GM21367 (cell line): ENCODE measurements at regions not wholly inside any gene's neighbourhood (a gene's known extent, or its start where the extent isn't known, plus 50 kb on each side); places are given as distances from the start of the nearest gene placed in this dataset.
"Not testable (repeated sequence)": the region's sequence is repeated elsewhere in the genome, so short reads cannot be mapped to it uniquely, and the experiment has no call there.

Source experiments
- ATAC-seq: cut with Tn5 transposase; IDR thresholded peaks from one replicate; pipeline ENCODE4 v1.9.1; 2021; ENCODE audit not compliant: unreplicated experiment

DNA sequence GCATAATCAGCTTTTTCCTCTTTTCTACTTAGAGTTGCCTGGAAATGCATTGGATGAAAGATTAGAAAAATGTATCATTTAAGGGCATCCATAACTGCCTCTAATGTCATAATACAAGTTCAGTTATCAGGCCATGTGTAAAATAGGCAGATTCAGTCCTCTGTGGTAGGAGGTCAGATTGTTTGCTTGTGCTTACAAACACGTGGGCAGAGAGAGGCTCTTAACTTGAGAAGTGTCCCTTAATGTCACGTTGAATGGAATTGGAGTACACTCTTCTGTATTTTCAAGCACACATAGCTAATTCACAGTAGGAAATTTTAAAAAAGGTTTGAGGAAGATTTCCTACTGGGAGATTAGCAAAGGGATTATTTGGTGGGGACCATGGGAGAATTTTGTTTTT, 359.8 kb upstream of the MTPN start:
- ATAC-seq, result no peak

DNA sequence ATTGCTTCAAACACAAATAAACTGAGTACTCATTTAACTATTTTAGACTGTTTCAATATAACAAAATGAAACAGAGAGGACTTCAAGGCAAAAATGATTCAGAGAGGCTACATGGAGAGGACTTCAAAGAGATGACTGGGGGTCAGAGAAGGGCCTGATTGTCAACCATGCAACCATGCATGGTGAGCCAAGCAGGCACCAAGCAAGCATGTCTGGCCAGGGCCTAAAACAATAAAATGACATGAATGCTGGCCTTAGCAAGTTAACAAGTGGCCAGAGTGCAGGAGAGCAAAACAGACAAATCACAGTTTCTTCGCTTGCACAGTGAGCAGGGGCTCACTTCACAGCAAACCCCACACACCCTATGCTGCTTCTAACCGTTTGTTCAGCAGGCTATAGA, 356.5 kb upstream of the MTPN start:
- no peak for ATAC-seq

DNA sequence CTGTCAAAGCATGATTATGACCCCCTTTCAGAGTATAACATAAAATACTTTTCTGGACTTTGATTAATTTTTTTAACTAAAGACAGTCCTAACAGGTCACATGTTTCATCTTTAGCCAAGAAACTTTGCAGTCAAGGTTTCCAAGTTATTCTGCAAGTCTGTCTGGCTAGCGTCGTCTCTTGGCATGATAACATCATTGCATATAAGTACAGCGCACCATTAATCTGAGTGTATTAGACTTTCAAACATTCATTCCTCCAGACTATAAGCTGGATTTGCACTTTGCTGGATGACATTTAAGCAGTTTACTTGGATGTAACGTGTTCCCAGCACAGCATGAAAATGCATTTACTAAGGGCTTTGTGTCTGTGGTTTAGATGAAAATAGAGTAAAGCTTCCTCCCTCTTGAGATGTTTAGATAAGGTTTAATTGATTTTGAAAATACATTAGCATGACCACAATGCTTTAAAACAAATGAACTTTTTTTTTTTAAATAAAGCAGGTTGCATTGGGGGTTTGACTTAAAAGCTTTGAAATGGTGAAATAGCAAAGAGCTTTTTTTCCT, 349.0 kb upstream of the MTPN start:
- no peak for ATAC-seq

DNA sequence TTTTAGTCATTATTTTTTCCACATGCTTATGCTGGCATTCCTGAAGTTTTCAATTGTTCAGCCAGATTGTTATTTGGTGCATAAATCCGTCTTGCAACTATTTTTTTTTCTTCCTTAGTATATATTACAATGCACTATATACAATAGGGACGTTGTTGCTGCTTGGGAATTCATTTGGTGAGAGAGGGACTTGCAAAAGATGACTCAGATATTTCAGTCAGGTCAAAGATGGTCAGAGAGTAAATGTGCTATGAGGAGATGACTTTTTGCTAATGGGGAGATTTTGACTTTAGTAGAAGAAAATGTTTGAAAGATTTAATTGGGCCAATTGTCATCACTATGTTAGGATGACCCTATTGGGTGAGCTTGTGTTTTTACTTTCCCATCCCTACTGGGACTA, 348.4 kb upstream of the MTPN start:
- no peak for ATAC-seq

DNA sequence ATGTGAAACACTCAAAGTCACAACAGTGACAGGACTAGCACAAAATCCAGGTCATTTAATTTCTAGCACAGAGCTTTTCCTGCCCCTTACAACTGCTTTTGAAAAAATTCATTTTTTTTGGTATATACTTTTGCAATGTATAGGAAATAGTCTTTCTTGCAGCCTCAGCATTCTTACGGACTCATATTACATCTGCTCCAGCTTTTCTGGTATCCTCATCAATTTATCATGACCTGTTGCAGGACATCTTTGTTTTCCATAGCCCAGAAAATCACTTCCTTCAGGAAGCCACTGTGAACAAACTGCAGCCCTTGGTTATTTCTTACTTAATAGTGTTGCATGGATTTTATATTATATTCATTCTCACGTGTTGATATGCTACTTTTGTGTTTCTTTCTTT, 347.9 kb upstream of the MTPN start:
- no peak for ATAC-seq

DNA sequence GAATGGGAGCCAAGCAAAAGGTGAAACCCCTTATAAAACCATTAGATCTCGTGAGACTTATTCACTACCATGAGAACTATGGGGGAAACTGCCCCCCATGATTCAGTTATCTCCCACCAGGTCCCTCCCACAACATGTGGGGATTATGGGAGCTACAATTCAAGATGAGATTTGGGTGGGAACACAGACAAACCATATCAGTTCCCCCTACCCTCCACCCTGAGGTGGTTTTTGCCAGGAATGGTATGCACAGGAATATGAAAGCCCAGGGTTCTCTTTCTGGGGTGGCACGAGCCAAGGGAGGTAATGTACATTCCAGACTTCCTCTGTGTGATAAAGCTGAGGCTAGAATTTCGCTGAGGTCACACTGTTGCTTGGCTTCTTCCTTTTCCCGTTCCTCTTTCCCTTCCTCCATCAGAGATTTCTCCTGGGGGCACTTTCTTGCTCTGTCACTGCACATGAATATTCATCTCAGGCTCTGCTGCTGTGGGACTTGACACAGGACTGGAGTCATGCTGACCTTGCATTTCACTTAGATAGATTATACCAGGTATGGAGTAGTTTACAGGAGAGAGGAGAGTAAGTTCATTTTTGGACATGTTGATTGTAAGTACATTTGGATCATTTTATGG, 347.0 kb upstream of the MTPN start:
- no peak for ATAC-seq

DNA sequence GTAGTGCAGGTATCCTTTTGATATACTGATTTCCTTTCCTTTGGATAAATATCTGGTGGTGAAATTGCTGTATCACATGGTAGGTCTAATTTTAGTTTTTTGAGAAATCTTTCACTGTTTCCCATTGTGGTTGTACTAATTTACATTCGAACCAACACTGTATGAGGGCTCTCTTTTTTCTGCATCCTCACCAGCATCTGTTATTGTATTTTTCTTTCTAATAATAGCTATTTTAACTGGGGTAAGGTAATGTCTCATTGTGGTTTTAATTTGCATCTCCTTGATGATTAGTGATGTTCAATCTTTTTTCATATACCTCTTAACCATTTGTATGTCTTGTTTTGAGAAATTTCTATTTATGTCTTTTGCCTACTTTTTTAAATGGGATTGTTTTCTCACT, 335.4 kb upstream of the MTPN start:
- ATAC-seq, result no peak

DNA sequence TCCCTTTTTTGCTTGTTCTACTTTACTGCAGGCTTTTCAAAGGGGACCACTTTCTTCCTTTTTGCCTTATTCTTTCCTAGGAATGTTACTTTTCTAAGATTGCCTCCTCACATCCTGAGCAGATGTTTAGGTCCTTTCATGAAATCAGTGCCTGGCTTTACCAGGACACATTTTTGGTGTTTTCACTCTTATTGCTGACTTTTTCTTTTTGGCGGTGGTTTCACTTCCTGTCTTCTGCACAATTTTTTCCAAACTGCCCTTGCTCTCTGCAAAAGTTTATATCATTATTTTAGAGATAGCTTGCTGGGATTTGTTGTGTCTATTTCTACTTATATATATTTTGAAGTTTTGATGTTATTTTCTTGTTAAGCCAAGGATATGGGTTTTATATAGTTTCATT, 332.2 kb upstream of the MTPN start:
- no peak for ATAC-seq

DNA sequence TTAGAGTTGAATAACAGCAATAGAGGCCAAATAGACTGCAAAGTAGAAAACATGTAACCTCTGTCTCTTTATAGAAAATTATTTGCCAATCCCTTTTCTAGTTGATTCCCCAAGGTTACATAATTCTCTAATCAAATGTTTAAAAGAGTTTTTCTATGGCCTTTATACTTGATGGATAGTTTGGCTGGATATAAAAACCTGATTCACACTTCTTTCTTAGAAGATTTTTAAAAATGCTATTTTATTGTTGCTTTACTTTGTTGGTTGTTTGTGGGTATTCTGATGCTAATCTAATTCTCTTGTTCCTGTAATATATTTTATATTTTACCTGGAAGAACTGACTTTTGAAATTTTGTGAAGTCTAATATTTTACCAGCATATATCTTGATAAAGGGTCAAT, 331.1 kb upstream of the MTPN start:
- no peak for ATAC-seq

DNA sequence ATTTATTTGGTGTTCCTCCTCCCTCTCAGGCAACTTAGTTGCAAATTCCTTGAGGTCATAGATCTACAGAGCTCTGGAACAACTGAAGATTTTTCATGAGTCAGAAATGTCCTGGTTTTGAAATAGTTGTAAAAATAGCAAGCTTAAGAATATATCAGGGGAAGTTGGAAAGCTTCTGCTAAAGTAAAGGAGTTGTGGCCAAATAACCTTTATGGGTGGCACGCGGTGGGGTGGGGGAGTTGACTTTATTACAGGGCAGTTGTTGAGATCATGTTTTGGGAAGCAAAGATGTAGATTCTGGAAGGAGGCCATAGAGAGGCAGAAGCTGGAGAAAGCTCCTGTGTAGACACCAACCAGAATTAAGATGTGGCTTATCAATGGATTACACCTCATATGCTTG, 326.0 kb upstream of the MTPN start:
- ATAC-seq, result no peak

DNA sequence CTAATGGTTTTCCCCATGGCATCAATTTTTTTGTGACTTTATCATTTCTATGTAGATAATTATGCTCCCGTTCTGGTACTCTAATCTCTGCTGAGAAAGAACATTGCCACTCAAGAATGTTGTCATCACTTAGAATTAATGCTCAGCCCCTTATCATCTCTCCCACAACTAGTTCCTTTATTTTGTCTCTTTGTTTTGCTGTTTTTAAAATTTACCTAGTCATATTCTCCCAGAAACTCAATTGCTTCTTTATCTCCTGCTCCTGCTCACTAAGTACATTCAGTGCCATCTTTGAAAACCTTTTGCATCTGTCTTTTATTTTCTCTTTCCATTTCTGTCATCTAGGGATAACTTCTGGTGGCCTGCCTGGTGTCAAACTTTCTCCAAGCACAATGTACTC, 324.9 kb upstream of the MTPN start:
- ATAC-seq, result no peak

DNA sequence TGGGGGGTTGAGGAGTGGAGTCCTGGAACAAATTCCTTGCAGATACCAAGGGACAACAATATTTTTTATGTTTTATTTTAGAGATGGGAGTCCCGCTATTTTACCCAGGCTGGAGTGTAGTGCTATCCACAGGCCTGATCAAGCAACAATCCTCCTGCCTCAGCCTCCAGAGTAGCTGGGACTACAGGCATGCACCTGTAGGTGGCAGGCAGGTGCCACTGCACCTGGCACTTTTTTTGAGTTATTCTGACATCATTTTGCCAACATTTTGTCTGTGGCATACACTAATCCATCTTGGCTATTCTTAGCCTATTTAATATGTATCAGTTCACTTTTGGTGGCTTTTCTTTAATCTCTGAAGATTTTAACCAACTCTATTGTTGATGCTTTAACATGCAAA, 317.8 kb upstream of the MTPN start:
- ATAC-seq, result no peak

DNA sequence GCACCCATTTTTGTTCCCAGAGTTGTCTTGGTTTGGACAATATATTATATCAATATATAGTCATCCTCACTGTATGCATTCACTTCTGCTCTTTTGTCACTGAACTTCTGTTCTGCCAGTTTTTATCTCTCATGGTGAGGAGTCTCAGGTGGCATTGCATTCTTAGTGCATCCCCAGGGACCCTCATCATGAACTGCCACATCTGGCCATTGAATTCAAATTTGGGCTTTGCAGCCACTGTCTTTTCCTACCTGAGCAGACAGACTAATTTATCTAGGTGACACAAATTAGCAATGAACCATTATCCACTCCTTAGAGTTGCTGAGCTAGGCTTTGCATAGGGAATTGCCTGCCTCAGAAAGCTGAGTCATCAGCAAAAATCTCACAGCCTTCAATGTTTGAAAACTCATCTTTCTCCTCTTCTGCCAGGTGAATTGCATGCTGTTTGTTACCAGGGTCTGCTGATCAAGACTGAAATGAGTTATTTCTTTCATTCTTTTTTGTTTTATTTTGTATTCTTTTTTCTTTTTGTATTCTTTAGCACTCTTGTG, 316.8 kb upstream of the MTPN start:
- ATAC-seq, result no peak

DNA sequence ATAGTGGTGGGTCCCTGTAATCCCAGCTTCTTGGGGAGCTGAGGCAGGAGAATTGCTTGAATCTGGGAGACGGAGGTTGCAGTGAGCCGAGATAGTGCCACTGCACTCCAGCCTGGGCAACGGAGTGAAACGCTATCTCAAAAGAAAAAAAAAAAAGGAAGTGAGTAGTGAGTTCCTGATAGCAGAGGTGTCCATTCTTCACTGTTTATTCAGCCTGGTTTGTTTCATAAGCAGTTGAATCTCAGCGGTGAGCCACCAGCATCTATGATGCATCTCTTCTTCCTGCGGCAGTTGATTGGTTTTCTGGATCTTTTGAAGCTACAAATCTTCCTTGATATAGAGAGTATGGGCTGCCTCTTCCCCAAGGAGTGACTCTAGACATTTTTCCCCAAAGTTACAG, 316.1 kb upstream of the MTPN start:
- ATAC-seq, result peak; percentile 85

DNA sequence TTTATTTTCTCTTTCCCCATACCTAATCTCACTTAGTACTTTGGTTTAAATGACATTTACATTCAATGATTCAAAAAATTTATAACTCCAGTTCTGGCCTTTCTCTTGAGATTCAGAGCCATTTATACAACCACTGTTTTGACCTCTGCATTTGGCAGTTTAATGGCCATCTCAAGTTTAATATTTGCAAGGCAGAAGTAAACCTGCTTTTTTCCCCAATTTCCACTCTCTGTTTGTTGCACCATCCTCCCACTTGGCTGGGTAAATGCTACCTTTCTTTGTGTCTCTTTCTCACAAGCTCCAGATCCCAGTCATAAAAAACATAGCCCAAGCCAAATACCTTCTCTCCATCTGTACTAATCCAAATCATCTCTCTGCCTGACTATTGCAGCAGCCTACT, 315.2 kb upstream of the MTPN start:
- no peak for ATAC-seq

DNA sequence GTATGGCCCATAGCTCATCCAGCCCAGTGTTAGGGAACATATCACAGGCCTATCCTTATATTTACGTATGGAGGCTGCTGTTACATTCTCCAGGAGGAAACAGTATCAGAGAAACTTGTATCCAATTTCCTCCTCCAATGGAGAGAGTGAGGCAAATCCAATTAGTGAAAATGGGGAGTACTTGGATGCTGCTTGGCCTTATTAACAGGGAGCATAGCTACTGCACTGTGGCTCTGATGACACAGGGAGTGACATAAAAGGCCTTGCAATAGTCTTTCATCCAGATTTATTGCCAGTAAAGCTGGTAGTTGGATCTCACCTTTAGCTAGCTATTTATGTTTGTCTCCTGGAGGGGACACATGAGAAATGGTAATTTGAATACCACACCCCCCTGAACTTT, 313.2 kb upstream of the MTPN start:
- no peak for ATAC-seq

DNA sequence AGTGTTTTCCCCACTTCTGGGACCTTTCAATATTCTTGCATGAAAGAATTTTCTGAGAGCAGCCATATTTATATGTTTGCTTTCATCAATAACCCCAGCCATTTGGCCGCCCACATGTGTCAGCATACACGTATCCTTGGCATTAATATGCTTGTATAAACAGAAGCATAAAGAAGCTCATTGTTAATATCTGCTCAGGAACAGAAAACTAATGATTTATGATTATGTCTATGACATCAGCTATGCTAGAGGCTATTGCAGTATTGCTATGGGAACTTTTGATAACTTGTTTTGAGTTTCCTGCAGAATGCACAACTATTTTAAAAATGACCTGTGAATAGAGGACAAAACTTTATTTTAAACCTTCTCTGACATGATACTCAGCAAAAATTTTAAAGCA, 300.9 kb upstream of the MTPN start:
- ATAC-seq, result no peak

DNA sequence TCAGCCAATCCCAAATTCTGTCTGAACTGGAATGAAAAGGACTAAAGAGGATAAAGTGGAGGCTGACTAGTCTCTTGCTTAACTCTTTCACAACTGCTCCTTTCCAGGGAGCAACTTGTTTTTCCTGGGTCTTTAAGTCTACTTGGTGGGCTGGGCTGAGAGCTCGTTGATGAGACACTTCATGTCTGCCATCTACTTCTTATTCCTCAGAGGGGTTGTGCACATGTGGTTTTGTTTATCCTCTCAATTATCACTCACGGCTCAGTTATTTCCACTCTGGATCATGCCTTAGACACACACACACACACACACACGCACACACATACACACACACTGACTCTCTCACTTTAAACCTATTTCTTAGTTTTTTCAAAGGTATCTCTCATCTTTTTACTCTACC, 298.6 kb upstream of the MTPN start:
- ATAC-seq, result no peak

DNA sequence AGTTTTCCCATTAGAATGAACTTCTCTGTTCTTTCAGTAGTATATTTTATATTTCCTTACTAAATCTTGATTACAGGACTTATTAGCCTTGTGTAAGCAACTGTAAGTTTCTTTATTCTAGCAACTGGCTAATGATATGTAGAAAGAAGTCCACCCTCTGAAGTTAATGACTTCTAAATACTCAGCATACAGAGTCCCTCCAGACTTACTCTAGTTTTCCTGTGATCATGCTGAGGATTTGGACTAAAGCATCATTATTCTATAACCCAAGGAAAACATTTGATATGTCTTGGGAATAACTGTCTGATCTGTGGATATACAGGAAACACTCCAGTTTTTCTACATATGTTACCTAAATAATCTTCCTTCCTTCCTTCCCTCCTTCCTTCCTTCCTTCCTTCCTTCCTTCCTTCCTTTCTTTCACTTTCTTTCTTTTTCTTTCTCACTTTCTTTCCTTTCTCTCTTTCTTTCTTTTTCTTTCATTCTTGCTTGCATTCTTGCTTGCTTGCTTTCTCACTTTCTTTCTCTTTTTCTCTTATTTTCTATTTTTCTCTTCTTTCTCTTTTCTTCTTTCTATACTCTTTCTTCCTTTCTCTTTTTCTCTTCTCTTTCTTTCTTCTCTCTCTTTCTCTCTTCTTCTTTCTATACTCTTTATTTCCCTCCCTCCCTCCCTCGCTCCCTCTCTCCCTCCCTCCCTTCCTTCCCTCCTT, 297.6 kb upstream of the MTPN start:
- ATAC-seq, result no peak

DNA sequence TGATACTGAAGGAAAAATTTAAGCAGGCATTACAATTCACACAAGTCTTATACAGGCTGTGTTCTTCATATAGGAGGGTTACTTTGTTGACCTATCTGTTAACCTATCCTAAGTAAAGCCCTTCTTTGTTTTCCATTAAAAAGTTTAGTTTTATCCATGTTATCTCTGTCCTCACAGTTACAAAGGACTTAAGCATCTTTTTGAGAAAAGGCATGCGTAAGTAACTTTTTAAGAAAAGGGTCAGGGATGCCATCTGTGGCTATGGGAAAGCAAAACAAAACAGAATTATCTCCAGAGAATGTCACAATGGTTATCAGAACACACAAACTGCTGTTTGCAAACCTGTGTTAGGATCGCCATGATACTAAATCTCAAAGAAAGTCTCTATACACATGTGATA, 295.8 kb upstream of the MTPN start:
- no peak for ATAC-seq

DNA sequence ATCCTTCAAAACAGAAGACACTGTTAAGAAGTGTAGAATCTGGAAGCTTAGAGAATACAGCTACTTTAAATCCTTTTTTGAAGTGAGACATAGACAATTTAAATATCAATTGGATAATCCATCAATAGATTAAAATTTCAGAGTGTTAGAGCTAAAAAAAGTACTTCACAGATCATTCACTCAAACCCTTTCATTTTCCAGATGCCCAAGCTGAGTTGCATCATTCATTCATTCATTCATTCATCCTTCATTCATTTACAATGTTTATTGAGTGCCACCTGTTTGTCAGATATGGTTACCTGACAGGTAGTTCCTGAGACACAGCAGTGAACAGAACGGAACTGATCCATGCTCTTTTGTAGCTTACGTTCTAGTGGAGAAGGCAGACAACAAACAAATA, 290.7 kb upstream of the MTPN start:
- no peak for ATAC-seq

DNA sequence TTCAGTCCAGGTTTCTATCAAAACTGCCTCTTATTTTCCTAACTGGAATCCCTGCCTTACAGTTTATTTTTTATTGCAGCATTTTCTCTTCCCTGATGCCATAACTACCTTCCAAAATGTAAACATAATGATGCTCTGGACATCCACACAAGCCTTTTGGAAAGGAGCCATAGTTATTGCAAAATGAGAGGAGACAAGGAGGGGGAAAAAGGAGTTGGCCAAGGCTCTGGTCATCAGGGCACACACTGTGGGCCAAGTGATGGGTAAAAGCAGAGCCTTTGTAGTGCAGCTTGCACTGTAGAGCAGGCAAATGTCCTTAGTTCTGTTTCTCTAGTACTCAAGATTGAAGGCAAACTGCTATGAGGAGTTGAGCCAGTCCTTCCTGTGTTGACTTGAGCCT, 289.3 kb upstream of the MTPN start:
- ATAC-seq, result no peak

DNA sequence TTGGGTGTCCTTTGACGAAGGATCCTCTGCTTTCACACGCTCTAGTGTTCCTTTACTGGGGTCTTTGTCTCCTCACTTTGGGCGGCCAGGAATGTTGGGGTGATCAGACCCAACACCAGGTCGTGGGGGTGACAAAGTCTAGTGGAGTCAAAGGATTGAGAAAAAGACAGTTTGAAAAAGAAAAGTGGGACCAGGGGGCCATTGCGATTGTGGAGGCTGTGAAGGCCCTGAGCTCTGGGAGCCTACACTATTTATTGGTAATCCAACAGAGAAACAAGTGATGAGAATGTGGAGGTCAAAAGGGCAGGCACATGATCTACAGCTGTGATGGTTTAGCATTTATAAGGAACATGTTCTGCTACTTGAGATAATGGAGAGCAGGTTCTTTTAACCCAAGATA, 287.1 kb upstream of the MTPN start:
- not testable (repeated sequence) for ATAC-seq
